OCI-LY1 (cell line): ENCODE measurements at regions not wholly inside any gene's neighbourhood (a gene's known extent, or its start where the extent isn't known, plus 50 kb on each side); places are given as distances from the start of the nearest gene placed in this dataset.

Source experiments
- EZH2 ChIP-seq: fragments of 200-600 bp; sonication (generic), shearing (Covaris generic); IDR thresholded peaks from 2 replicates; pipeline ENCODE4 v1.8.0; 2017; ENCODE audit warnings: borderline replicate concordance, mixed run types, mild to moderate bottlenecking, antibody characterized with exemption, low read length, moderate library complexity, mixed read lengths
- TF ChIP-seq, protein P1 (sequence below): fragments of 200-600 bp; sonication (generic), shearing (Covaris generic); IDR thresholded peaks from 2 replicates; pipeline ENCODE4 v1.5.1; 2017; ENCODE audit warnings: mild to moderate bottlenecking, antibody characterized with exemption, low read length, moderate library complexity, mixed read lengths

DNA sequence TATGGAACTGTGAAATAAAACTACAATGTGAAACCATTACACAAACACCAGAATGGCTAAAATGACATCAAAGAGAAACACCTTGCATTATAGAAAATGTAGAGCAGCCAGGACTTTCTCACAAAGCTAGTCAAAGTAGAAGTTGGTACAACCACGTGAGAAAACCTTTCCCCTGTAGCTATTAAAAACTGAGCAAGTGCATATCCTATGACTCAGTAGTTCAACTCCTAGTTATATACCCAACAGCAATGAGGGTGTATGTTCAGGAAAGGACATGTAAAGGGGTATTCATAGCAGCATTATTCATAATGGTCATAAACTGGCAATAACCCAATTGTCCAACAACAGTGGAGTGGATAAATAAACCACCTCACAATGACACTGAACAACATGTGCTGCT, 177.5 kb upstream of the NUDT10 start:
- TF ChIP-seq, protein P1, sequence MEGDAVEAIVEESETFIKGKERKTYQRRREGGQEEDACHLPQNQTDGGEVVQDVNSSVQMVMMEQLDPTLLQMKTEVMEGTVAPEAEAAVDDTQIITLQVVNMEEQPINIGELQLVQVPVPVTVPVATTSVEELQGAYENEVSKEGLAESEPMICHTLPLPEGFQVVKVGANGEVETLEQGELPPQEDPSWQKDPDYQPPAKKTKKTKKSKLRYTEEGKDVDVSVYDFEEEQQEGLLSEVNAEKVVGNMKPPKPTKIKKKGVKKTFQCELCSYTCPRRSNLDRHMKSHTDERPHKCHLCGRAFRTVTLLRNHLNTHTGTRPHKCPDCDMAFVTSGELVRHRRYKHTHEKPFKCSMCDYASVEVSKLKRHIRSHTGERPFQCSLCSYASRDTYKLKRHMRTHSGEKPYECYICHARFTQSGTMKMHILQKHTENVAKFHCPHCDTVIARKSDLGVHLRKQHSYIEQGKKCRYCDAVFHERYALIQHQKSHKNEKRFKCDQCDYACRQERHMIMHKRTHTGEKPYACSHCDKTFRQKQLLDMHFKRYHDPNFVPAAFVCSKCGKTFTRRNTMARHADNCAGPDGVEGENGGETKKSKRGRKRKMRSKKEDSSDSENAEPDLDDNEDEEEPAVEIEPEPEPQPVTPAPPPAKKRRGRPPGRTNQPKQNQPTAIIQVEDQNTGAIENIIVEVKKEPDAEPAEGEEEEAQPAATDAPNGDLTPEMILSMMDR, result no peak
- no peak for TF ChIP-seq EZH2
